OCI-LY1 (cell line): ENCODE measurements at regions not wholly inside any gene's neighbourhood (a gene's known extent, or its start where the extent isn't known, plus 50 kb on each side); places are given as distances from the start of the nearest gene placed in this dataset.
A peak's percentile ranks its signal among the peaks of the same experiment; 100 is the strongest.

Experiments
- H2AFZ ChIP-seq: fragments of 200-600 bp; sonication (generic), shearing (Covaris generic); 2 replicates; pipeline ENCODE4 v1.6.0; 2014; ENCODE audit warnings: antibody characterized with exemption, mild to moderate bottlenecking, low read length
- H3F3A ChIP-seq: fragments of 200-600 bp; sonication (generic), shearing (Covaris generic); 2 replicates; pipeline ENCODE4 v1.6.0; 2014; ENCODE audit warnings: mild to moderate bottlenecking, antibody characterized with exemption, low read length, moderate library complexity; ENCODE audit not compliant: insufficient read depth
- H3K27ac ChIP-seq: fragments of 200-600 bp; sonication (generic); 2 replicates; pipeline ENCODE4 v1.5.1; 2014; ENCODE audit warnings: low read length, mixed run types, mild to moderate bottlenecking, low read depth; ENCODE audit not compliant: poor library complexity, severe bottlenecking
- H3K27me3 ChIP-seq: fragments of 200-600 bp; sonication (generic); 2 replicates; pipeline ENCODE4 v1.6.0; 2014; ENCODE audit warnings: antibody characterized with exemption, mild to moderate bottlenecking, low read length, moderate library complexity; ENCODE audit not compliant: insufficient read depth
- H3K36me3 ChIP-seq: fragments of 200-600 bp; sonication (generic); 2 replicates; pipeline ENCODE4 v1.6.1; 2014; ENCODE audit warnings: mild to moderate bottlenecking, antibody characterized with exemption, low read length, moderate library complexity, mixed read lengths; ENCODE audit not compliant: insufficient read depth
- H3K4me1 ChIP-seq: fragments of 200-600 bp; sonication (generic); 2 replicates; pipeline ENCODE4 v1.5.1; 2014; ENCODE audit warnings: mild to moderate bottlenecking, low read length, moderate library complexity; ENCODE audit not compliant: insufficient read depth, severe bottlenecking
- H3K4me2 ChIP-seq: fragments of 200-600 bp; sonication (generic), shearing (Covaris generic); 2 replicates; pipeline ENCODE4 v1.6.1; 2014; ENCODE audit warnings: low read length
- H3K4me3 ChIP-seq: fragments of 200-600 bp; sonication (generic); 2 replicates; pipeline ENCODE4 v1.5.1; 2014; ENCODE audit warnings: low read length, low read depth, mild to moderate bottlenecking, mixed read lengths; ENCODE audit not compliant: poor library complexity, severe bottlenecking
- H3K79me2 ChIP-seq: fragments of 200-600 bp; shearing (Covaris generic); 2 replicates; pipeline ENCODE4 v1.6.1; 2016; ENCODE audit warnings: mixed run types, low read length, mixed read lengths; ENCODE audit not compliant: insufficient read depth
- H3K9ac ChIP-seq: fragments of 200-600 bp; sonication (generic), shearing (Covaris generic); 2 replicates; pipeline ENCODE4 v1.6.1; 2014; ENCODE audit warnings: mild to moderate bottlenecking, low read length, mixed read lengths
- H3K9me2 ChIP-seq: fragments of 200-600 bp; sonication (generic), shearing (Covaris generic); 2 replicates; pipeline ENCODE4 v1.6.1; 2014; ENCODE audit warnings: low read depth, mild to moderate bottlenecking, low read length, mixed read lengths
- H3K9me3 ChIP-seq: fragments of 200-600 bp; shearing (Covaris generic); 2 replicates; pipeline ENCODE4 v1.6.1; 2014; ENCODE audit warnings: low read length, mixed read lengths
- H4K20me1 ChIP-seq: fragments of 200-600 bp; sonication (generic), shearing (Covaris generic); 2 replicates; pipeline ENCODE4 v1.6.0; 2016; ENCODE audit warnings: mild to moderate bottlenecking, low read length; ENCODE audit not compliant: insufficient read depth
- CTCF ChIP-seq: fragments of 200-600 bp; sonication (generic), shearing (Covaris generic); IDR thresholded peaks from 2 replicates; pipeline ENCODE4 v1.5.1; 2017; ENCODE audit warnings: mild to moderate bottlenecking, antibody characterized with exemption, low read length, moderate library complexity, mixed read lengths
- EZH2 ChIP-seq: fragments of 200-600 bp; sonication (generic), shearing (Covaris generic); IDR thresholded peaks from 2 replicates; pipeline ENCODE4 v1.8.0; 2017; ENCODE audit warnings: borderline replicate concordance, mixed run types, mild to moderate bottlenecking, antibody characterized with exemption, low read length, moderate library complexity, mixed read lengths

- H3K9me2 ChIP-seq, result no peaks in the 10 kb centered on the region
- no peak overlapping the region for H3K4me3 ChIP-seq
- H3K9ac ChIP-seq, result no peak overlapping the region
- H3K4me2 ChIP-seq, result no peak overlapping the region
- no peaks in the 10 kb centered on the region for H3K27me3 ChIP-seq
- no peaks in the 10 kb centered on the region for H3K79me2 ChIP-seq
- no peaks in the 10 kb centered on the region for H4K20me1 ChIP-seq
- H3F3A ChIP-seq, result no peaks in the 10 kb centered on the region
- TF ChIP-seq EZH2, result no peak
- peak; percentile 27; the same call in 1 of the 2 replicates for TF ChIP-seq CTCF
- H3K27ac ChIP-seq, result no peak overlapping the region
- H3K36me3 ChIP-seq, result no peaks in the 10 kb centered on the region
- H3K9me3 ChIP-seq, result no peaks in the 10 kb centered on the region
- no peak overlapping the region for H2AFZ ChIP-seq
- H3K4me1 ChIP-seq, result no peaks in the 10 kb centered on the region
Observed at GRCh38 chr6:153503810-153504209, 372.7 kb upstream of the RGS17 start.

- no peaks in the 10 kb centered on the region for H3F3A ChIP-seq
- no peaks in the 10 kb centered on the region for H3K79me2 ChIP-seq
- no peak overlapping the region for H3K4me2 ChIP-seq
- H4K20me1 ChIP-seq, result no peaks in the 10 kb centered on the region
- no peaks in the 10 kb centered on the region for H3K27me3 ChIP-seq
- TF ChIP-seq CTCF (no peak), EZH2 (no peak)
- no peaks in the 10 kb centered on the region for H3K9me2 ChIP-seq
- no peak overlapping the region for H3K27ac ChIP-seq
- H3K9ac ChIP-seq, result no peak overlapping the region
- no peaks in the 10 kb centered on the region for H3K9me3 ChIP-seq
- H3K4me3 ChIP-seq, result no peak overlapping the region
- no peaks in the 10 kb centered on the region for H3K4me1 ChIP-seq
- no peaks in the 10 kb centered on the region for H3K36me3 ChIP-seq
- H2AFZ ChIP-seq, result no peak overlapping the region
Observed at GRCh38 chr6:153493501-153493900, 362.4 kb upstream of the RGS17 start.

- Histone ChIP-seq H3K27ac (no peak overlapping the region), H3K4me2 (no peak overlapping the region), H3K27me3 (no peaks in the 10 kb centered on the region), H3K36me3 (no peaks in the 10 kb centered on the region), H4K20me1 (no peaks in the 10 kb centered on the region), H3K9me3 (no peaks in the 10 kb centered on the region), H3F3A (no peaks in the 10 kb centered on the region), H3K4me3 (no peak overlapping the region), H3K79me2 (no peaks in the 10 kb centered on the region), H3K9me2 (no peaks in the 10 kb centered on the region), H2AFZ (no peak overlapping the region), H3K4me1 (no peaks in the 10 kb centered on the region), H3K9ac (no peak overlapping the region)
- TF ChIP-seq CTCF, result no peak
- no peak for TF ChIP-seq EZH2
Observed at GRCh38 chr6:153489479-153489878, 358.4 kb upstream of the RGS17 start.
